Endodermal cell (in vitro differentiated cells): ENCODE measurements at regions not wholly inside any gene's neighbourhood (a gene's known extent, or its start where the extent isn't known, plus 50 kb on each side); places are given as distances from the start of the nearest gene placed in this dataset.

Experiments used
- DNase-seq: peaks from one replicate; pipeline ENCODE4 v3.0.0-alpha.2; 2017
- H3K27ac ChIP-seq: 2 replicates; pipeline ENCODE4 v1.5.1; 2013; ENCODE audit warnings: mild to moderate bottlenecking, low read depth, low read length, moderate library complexity
- H3K27me3 ChIP-seq: 2 replicates; pipeline ENCODE4 v1.6.1; 2013; ENCODE audit warnings: mild to moderate bottlenecking, low read length, moderate library complexity; ENCODE audit not compliant: insufficient read depth, control insufficient read depth, poor library complexity, severe bottlenecking
- H3K36me3 ChIP-seq: 2 replicates; pipeline ENCODE4 v1.7.0; 2013; ENCODE audit warnings: mild to moderate bottlenecking, low read length, moderate library complexity; ENCODE audit not compliant: control insufficient read depth, insufficient read depth
- H3K4me1 ChIP-seq: one replicate; pipeline ENCODE4 v1.7.0; 2013; ENCODE audit warnings: low read length; ENCODE audit not compliant: control insufficient read depth, insufficient read depth
- H3K4me3 ChIP-seq: 2 replicates; pipeline ENCODE4 v1.5.1; 2013; ENCODE audit warnings: mild to moderate bottlenecking, low read length, moderate library complexity
- H3K9ac ChIP-seq: 2 replicates; pipeline ENCODE4 v1.6.1; 2013; ENCODE audit warnings: mild to moderate bottlenecking, low read length, moderate library complexity; ENCODE audit not compliant: poor library complexity, severe bottlenecking; ENCODE audit errors: extremely low read depth
- H3K9me3 ChIP-seq: 2 replicates; pipeline ENCODE4 v1.6.1; 2013; ENCODE audit warnings: mild to moderate bottlenecking, low read length, moderate library complexity; ENCODE audit not compliant: control insufficient read depth
- H3K27ac Mint-ChIP-seq: 2 replicates; pipeline ENCODE4 v1.8.0; 2020; ENCODE audit warnings: mixed read lengths
- H3K27me3 Mint-ChIP-seq: 2 replicates; pipeline ENCODE4 v1.8.0; 2021; ENCODE audit warnings: mild to moderate bottlenecking, mixed read lengths; ENCODE audit not compliant: insufficient read depth
- H3K36me3 Mint-ChIP-seq: 2 replicates; pipeline ENCODE4 v1.8.0; 2020; ENCODE audit warnings: low read depth, mixed read lengths
- H3K4me1 Mint-ChIP-seq: 2 replicates; pipeline ENCODE4 v1.8.0; 2020; ENCODE audit warnings: mixed read lengths
- H3K4me3 Mint-ChIP-seq: 2 replicates; pipeline ENCODE4 v1.8.0; 2020; ENCODE audit warnings: mild to moderate bottlenecking, moderate library complexity, mixed read lengths
- H3K9me3 Mint-ChIP-seq: 2 replicates; pipeline ENCODE4 v1.8.0; 2020; ENCODE audit warnings: mild to moderate bottlenecking, mixed read lengths
- CTCF ChIP-seq: fragments of 200-600 bp; sonication (generic); conservative IDR thresholded peaks from 2 replicates; pipeline ENCODE4 v1.5.0; 2021; ENCODE audit warnings: antibody characterized with exemption, mild to moderate bottlenecking
- WGBS, 2 experiments: methylation state at CpG; one replicate each; pipeline versions ENCODE4 v1.1.5 to v1.1.7; 2013; ENCODE audit warnings: missing lambda C conversion rate in 2 of 2, mixed read lengths in 1 of 2; ENCODE audit not compliant: insufficient coverage in 1 of 2, insufficient read length in 1 of 2; 5-methylcytosine and 5-hydroxymethylcytosine counted together

GRCh38 chr1:103900005-103900404 lies 150.3 kb downstream of the AMY1C start:
- H3K27ac ChIP-seq = no peak overlapping the region
- H3K9ac ChIP-seq = no peak overlapping the region
- no peaks in the 10 kb centered on the region for H3K27me3 ChIP-seq
- no peaks in the 10 kb centered on the region for H3K36me3 ChIP-seq
- no peak for TF ChIP-seq CTCF
- H3K9me3 Mint-ChIP-seq = peaks cover 2% of the 10 kb centered on the region
- no peaks in the 10 kb centered on the region for H3K27me3 Mint-ChIP-seq
- H3K9me3 ChIP-seq = no peaks in the 10 kb centered on the region
- H3K4me1 Mint-ChIP-seq = no peaks in the 10 kb centered on the region
- no peaks in the 10 kb centered on the region for H3K36me3 Mint-ChIP-seq
- no peak for DNase-seq
- no peak overlapping the region for H3K4me3 ChIP-seq
- H3K4me3 Mint-ChIP-seq = no peak overlapping the region
- no peak overlapping the region for H3K27ac Mint-ChIP-seq
- 91 to 100% methylated on average over 3 of the region's 3 CpGs for WGBS, 2 experiments
- H3K4me1 ChIP-seq = no peaks in the 10 kb centered on the region

GRCh38 chr1:103901072-103901471 lies 151.4 kb downstream of the AMY1C start:
- Histone ChIP-seq H3K36me3 (no peaks in the 10 kb centered on the region), H3K27me3 (no peaks in the 10 kb centered on the region), H3K4me3 (no peak overlapping the region), H3K4me1 (no peaks in the 10 kb centered on the region), H3K9ac (no peak overlapping the region), H3K27ac (no peak overlapping the region), H3K9me3 (no peaks in the 10 kb centered on the region)
- Mint-ChIP-seq H3K4me3 (no peak overlapping the region), H3K36me3 (no peaks in the 10 kb centered on the region), H3K27me3 (no peaks in the 10 kb centered on the region), H3K27ac (no peak overlapping the region), H3K9me3 (peaks cover 2% of the 10 kb centered on the region), H3K4me1 (no peaks in the 10 kb centered on the region)
- no peak for DNase-seq
- WGBS, 2 experiments = 84 to 85% methylated on average over 4 of the region's 4 CpGs
- TF ChIP-seq CTCF = no peak

- Histone ChIP-seq H3K27me3 (no peaks in the 10 kb centered on the region), H3K27ac (no peak overlapping the region), H3K9me3 (no peaks in the 10 kb centered on the region), H3K9ac (no peak overlapping the region), H3K4me1 (no peaks in the 10 kb centered on the region), H3K36me3 (no peaks in the 10 kb centered on the region), H3K4me3 (no peak overlapping the region)
- H3K4me1 Mint-ChIP-seq = no peaks in the 10 kb centered on the region
- TF ChIP-seq CTCF = no peak
- no peaks in the 10 kb centered on the region for H3K36me3 Mint-ChIP-seq
- DNase-seq = no peak
- H3K27ac Mint-ChIP-seq = no peak overlapping the region
- no peak overlapping the region for H3K4me3 Mint-ChIP-seq
- H3K9me3 Mint-ChIP-seq = no peaks in the 10 kb centered on the region
- 95 to 100% methylated on average over 1 of the region's 1 CpG for WGBS, 2 experiments
- no peaks in the 10 kb centered on the region for H3K27me3 Mint-ChIP-seq
Measured at GRCh38 chr1:103905363-103905762, 155.7 kb downstream of the AMY1C start.
